ENCODE measurements at regions not wholly inside any gene's neighbourhood (a gene's known extent, or its start where the extent isn't known, plus 50 kb on each side); places are given as distances from the start of the nearest gene placed in this dataset.

- Histone ChIP-seq H3K4me1 (replicated peaks; ENCODE audit: insufficient read depth) (peaks cover 25% of the 10 kb centered on the region), H3K4me2 (no peak overlapping the region), H3K79me2 (ENCODE audit: low read depth) (no peaks in the 10 kb centered on the region), H3K9me3 (ENCODE audit: insufficient read depth, low read depth) (no peaks in the 10 kb centered on the region; the same call in 1 of the 2 replicates), H3K4me3 (no peak overlapping the region), H3K27me3 (ENCODE audit: insufficient read depth, low read depth) (no peaks in the 10 kb centered on the region), H2AFZ (no peak overlapping the region), H3K9me2 (ENCODE audit: insufficient read depth) (no peaks in the 10 kb centered on the region), H3F3A (ENCODE audit: insufficient read depth, low read depth) (peaks cover 14% of the 10 kb centered on the region; the same call in 1 of the 2 replicates), H3K27ac (no peak overlapping the region), H3K36me3 (ENCODE audit: low read depth) (no peaks in the 10 kb centered on the region), H4K20me1 (ENCODE audit: insufficient read depth) (no peaks in the 10 kb centered on the region)
- intact Hi-C loops (cut with micrococcal nuclease; ENCODE audit: unreplicated experiment), result no loop called here
- CTCF ChIA-PET, result interaction anchor here (0.6 kb wide), 1 partner anchor 203 kb away, joined by 3 read pairs; no protein-coding TSS in a partner anchor
- BruUV-seq (replicated peaks), result no TSS peak
- no peak for DNase-seq
- POLR2A ChIA-PET (ENCODE audit: unreplicated experiment), result interaction anchor here (0.6 kb wide), 1 partner anchor 230 kb away, joined by 5 read pairs; no protein-coding TSS in a partner anchor
- TF ChIP-seq CTCF (conservative IDR thresholded peaks at IDR 0.05) (no peak), EZH2 (IDR thresholded peaks at IDR 0.05; ENCODE audit: low read depth) (no peak)
Measured at GRCh38 chr6:43897571-43898302, 127.7 kb downstream of the VEGFA start.

DNA sequence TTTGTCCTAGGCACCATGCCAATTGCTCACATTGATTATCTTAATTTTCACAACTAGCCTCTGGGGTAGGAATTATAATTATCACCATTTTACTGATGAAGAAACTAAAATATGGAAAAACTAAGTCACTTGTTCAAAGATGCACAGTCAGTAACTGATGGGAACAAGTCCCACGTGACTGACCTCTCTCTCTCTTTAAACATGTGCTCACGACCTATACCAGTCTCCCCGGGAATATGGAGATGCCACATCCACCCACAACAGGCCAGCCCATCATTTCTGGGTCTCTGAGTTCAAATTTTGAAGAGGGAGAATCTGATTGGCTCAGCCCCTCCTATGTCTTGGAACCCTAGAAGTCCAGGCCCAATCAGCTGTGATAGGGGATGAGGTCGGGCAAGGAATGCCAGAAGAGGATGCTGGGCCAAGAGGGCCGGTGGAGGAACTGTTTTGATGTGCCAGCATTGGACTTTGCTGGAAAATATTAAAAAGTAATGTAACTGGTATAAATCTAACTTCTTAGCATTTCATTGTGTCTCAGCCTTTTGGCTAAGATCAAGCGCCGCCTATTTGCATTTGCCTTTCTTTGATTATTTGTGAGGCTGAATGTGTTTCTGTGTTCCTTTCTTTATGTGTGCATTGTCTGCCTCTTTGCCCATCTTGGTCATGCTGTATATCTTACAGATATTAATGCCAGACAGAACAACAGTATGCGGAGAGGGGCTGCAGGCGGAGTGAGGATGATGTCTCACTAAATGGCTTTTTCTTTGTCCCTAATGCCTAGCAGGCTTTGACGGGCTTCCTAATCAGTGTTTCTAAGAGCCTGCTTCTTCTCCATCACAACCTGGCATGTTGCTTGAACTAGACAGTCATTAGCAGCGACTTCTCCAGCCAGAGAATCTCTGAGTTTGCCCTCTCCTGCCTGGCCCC, 126.6 kb downstream of the VEGFA start:
- Histone ChIP-seq H4K20me1 (ENCODE audit: insufficient read depth) (no peaks in the 10 kb centered on the region), H3K36me3 (ENCODE audit: low read depth) (no peaks in the 10 kb centered on the region), H3K27me3 (ENCODE audit: insufficient read depth, low read depth) (no peaks in the 10 kb centered on the region), H3K27ac (no peak overlapping the region), H3F3A (ENCODE audit: insufficient read depth, low read depth) (peaks cover 10% of the 10 kb centered on the region; the same call in 1 of the 2 replicates), H3K9me2 (ENCODE audit: insufficient read depth) (no peaks in the 10 kb centered on the region), H3K4me1 (replicated peaks; ENCODE audit: insufficient read depth) (peaks cover 27% of the 10 kb centered on the region), H3K4me2 (no peak overlapping the region), H3K79me2 (ENCODE audit: low read depth) (no peaks in the 10 kb centered on the region), H2AFZ (no peak overlapping the region), H3K4me3 (no peak overlapping the region), H3K9me3 (ENCODE audit: insufficient read depth, low read depth) (no peaks in the 10 kb centered on the region; the same call in 1 of the 2 replicates)
- intact Hi-C loops (cut with micrococcal nuclease; ENCODE audit: unreplicated experiment), result no loop called here
- no peak for DNase-seq
- POLR2A ChIA-PET (ENCODE audit: unreplicated experiment), result interaction anchor here (0.6 kb wide), 1 partner anchor 229 kb away, joined by 5 read pairs; no protein-coding TSS in a partner anchor
- CTCF ChIA-PET, result no interaction called here
- TF ChIP-seq CTCF (conservative IDR thresholded peaks at IDR 0.05), result no peak
- TF ChIP-seq EZH2 (IDR thresholded peaks at IDR 0.05; ENCODE audit: low read depth), result no peak
- no TSS peak for BruUV-seq (replicated peaks)

DNA sequence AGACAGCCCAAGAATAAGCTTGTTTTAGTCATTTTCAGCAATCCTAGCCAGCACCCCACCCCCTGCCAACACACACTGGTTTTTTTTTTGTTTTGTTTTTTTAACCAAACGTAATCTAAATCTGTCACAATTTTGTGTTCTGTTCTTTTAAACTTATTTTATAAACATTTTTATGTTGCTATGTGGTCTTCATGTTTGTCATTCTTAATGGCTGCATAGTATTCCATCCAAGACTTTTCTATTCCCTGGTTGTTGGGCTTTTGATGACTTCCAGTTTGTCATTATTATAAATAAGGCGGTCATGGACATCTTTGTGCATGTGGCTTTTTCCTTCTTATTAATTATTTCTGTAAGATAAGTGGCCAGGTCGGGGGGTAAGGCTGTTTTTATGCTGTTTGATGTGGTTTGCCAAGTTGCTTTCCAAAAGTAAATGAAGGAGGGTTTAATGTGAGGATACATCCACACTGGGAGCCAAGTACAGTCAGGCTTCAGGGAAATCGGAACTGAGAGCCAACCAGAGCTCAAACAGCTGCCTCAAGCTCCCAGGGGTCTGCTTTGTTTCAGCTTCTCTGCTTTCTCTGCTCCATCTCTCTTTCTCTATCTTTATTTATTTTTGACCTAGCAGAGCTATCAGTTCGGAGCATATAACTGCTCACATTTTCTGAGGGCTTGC, 125.8 kb downstream of the VEGFA start:
- ChIA-PET CTCF (no interaction called here), POLR2A (ENCODE audit: unreplicated experiment) (no interaction called here)
- H3K9me2 ChIP-seq (ENCODE audit: insufficient read depth), result no peaks in the 10 kb centered on the region
- no peak overlapping the region for H3K27ac ChIP-seq
- peaks cover 10% of the 10 kb centered on the region; the same call in 1 of the 2 replicates for H3F3A ChIP-seq (ENCODE audit: insufficient read depth, low read depth)
- intact Hi-C loops (cut with micrococcal nuclease; ENCODE audit: unreplicated experiment), result no loop called here
- no peak for TF ChIP-seq CTCF (conservative IDR thresholded peaks at IDR 0.05)
- TF ChIP-seq EZH2 (IDR thresholded peaks at IDR 0.05; ENCODE audit: low read depth), result no peak
- H3K79me2 ChIP-seq (ENCODE audit: low read depth), result no peaks in the 10 kb centered on the region
- DNase-seq, result no peak
- H4K20me1 ChIP-seq (ENCODE audit: insufficient read depth), result no peaks in the 10 kb centered on the region
- H3K4me3 ChIP-seq, result no peak overlapping the region
- H3K4me1 ChIP-seq (replicated peaks; ENCODE audit: insufficient read depth), result peaks cover 19% of the 10 kb centered on the region
- H3K27me3 ChIP-seq (ENCODE audit: insufficient read depth, low read depth), result no peaks in the 10 kb centered on the region
- H2AFZ ChIP-seq, result no peak overlapping the region
- H3K9me3 ChIP-seq (ENCODE audit: insufficient read depth, low read depth), result no peaks in the 10 kb centered on the region; the same call in 1 of the 2 replicates
- H3K36me3 ChIP-seq (ENCODE audit: low read depth), result no peaks in the 10 kb centered on the region
- BruUV-seq (replicated peaks), result no TSS peak
- H3K4me2 ChIP-seq, result no peak overlapping the region

Data from PC-9 (cell line).